ENCODE measurements at regions not wholly inside any gene's neighbourhood (a gene's known extent, or its start where the extent isn't known, plus 50 kb on each side); places are given as distances from the start of the nearest gene placed in this dataset.

DNA sequence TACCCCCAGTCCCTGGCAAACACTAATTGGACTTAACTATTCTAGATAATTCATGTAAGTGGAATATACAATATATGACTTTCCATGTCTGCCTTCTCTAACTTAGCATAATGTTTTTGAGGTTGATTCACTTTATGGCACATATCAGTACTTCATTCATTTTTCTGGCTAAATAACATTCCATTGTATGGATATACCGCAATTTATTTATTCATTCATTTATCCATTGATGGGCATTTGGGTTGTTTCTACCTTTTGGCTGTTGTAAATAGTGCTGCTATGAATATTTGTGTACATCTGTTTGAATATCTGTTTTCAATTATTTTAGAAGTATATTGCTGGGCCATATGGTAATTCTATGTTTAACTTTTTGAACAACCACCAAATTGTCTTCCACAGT is 616.3 kb downstream of the UTRN start:
- no peaks in the 10 kb centered on the region for H3K9me3 ChIP-seq
- DNase-seq (ENCODE audit: low spot score) (no peak), ATAC-seq (ENCODE audit: insufficient number of reproducible peaks, low FRiP score, low read depth) (no peak)
- no peaks in the 10 kb centered on the region for H3K36me3 ChIP-seq
- H3K4me3 ChIP-seq: no peak overlapping the region
- no peaks in the 10 kb centered on the region for H3K27me3 ChIP-seq (replicated peaks; ENCODE audit: insufficient read depth)
- no peaks in the 10 kb centered on the region for H3K4me1 ChIP-seq (ENCODE audit: control insufficient read depth in 1 of 2, low read depth in 2 of 2)
- TF ChIP-seq CTCF (IDR thresholded peaks at IDR 0.05): no peak
- H3K27ac ChIP-seq: no peak overlapping the region

DNA sequence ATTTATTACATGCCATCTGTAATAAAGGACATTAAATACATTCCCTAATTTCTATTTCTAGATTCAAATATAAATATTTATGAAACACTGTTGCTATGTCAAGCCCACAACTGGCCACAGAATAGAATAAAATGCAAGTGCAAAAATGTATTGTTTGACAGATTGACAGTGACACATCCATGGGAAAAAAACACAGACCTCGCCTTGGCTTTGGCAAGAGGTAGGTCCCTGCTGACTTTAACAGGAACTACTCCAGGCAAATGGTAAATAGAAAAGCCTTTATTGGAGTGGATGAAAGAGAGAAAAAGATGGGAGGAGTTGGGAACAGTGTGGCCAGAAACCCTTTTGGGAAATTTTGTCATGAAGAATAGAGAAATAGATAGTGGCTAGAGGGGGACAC is 622.9 kb downstream of the UTRN start:
- no peak for DNase-seq (ENCODE audit: low spot score)
- H3K4me1 ChIP-seq (ENCODE audit: control insufficient read depth in 1 of 2, low read depth in 2 of 2): no peaks in the 10 kb centered on the region
- TF ChIP-seq CTCF (IDR thresholded peaks at IDR 0.05): no peak
- H3K27ac ChIP-seq: no peak overlapping the region
- H3K4me3 ChIP-seq: no peak overlapping the region
- H3K9me3 ChIP-seq: no peaks in the 10 kb centered on the region
- no peaks in the 10 kb centered on the region for H3K27me3 ChIP-seq (replicated peaks; ENCODE audit: insufficient read depth)
- no peak for ATAC-seq (ENCODE audit: insufficient number of reproducible peaks, low FRiP score, low read depth)
- H3K36me3 ChIP-seq: no peaks in the 10 kb centered on the region

- H3K4me1 ChIP-seq (ENCODE audit: control insufficient read depth in 1 of 2, low read depth in 2 of 2): no peaks in the 10 kb centered on the region
- no peaks in the 10 kb centered on the region for H3K9me3 ChIP-seq
- TF ChIP-seq CTCF (IDR thresholded peaks at IDR 0.05): no peak
- H3K4me3 ChIP-seq: no peak overlapping the region
- DNase-seq (ENCODE audit: low spot score): no peak
- no peak overlapping the region for H3K27ac ChIP-seq
- H3K27me3 ChIP-seq (replicated peaks; ENCODE audit: insufficient read depth): no peaks in the 10 kb centered on the region
- no peak for ATAC-seq (ENCODE audit: insufficient number of reproducible peaks, low FRiP score, low read depth)
- H3K36me3 ChIP-seq: no peaks in the 10 kb centered on the region
Observed at GRCh38 chr6:144909753-144910285, 624.7 kb downstream of the UTRN start.

DNA sequence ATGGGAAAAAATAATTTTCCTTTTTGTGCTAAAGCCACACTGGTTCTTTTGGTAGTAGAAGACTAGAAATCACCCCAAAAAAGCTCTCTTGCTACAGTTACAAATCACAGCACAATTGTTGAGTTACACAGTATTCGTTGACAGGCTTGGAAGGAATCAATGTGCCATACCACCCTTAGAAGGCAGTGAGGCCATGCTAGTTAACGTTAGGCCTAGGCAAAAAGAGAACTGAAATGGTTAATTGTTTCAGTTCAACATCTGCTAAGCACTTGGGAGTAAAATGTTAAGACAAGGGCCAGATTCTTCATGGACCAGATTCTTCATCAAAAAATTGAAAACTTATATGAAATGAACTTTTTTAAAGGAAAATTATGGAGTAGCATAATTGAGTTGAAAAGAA is 626.2 kb downstream of the UTRN start:
- no peaks in the 10 kb centered on the region for H3K36me3 ChIP-seq
- ATAC-seq (ENCODE audit: insufficient number of reproducible peaks, low FRiP score, low read depth) (no peak), DNase-seq (ENCODE audit: low spot score) (no peak)
- H3K27me3 ChIP-seq (replicated peaks; ENCODE audit: insufficient read depth): no peaks in the 10 kb centered on the region
- no peak overlapping the region for H3K4me3 ChIP-seq
- H3K27ac ChIP-seq: no peak overlapping the region
- no peak for TF ChIP-seq CTCF (IDR thresholded peaks at IDR 0.05)
- no peaks in the 10 kb centered on the region for H3K4me1 ChIP-seq (ENCODE audit: control insufficient read depth in 1 of 2, low read depth in 2 of 2)
- no peaks in the 10 kb centered on the region for H3K9me3 ChIP-seq

- DNase-seq (ENCODE audit: low spot score) (no peak), ATAC-seq (ENCODE audit: insufficient number of reproducible peaks, low FRiP score, low read depth) (no peak)
- Histone ChIP-seq H3K27me3 (replicated peaks; ENCODE audit: insufficient read depth) (no peaks in the 10 kb centered on the region), H3K36me3 (no peaks in the 10 kb centered on the region), H3K27ac (no peak overlapping the region), H3K4me3 (no peak overlapping the region), H3K4me1 (ENCODE audit: control insufficient read depth in 1 of 2, low read depth in 2 of 2) (no peaks in the 10 kb centered on the region), H3K9me3 (no peaks in the 10 kb centered on the region)
- no peak for TF ChIP-seq CTCF (IDR thresholded peaks at IDR 0.05)
Observed at GRCh38 chr6:144912474-144912873, 627.3 kb downstream of the UTRN start.
